ENCODE measurements at regions not wholly inside any gene's neighbourhood (a gene's known extent, or its start where the extent isn't known, plus 50 kb on each side); places are given as distances from the start of the nearest gene placed in this dataset.
"Not testable (repeated sequence)": the region's sequence is repeated elsewhere in the genome, so short reads cannot be mapped to it uniquely, and the experiment has no call there.

GRCh38 chr7:136103545-136104268 is 126.5 kb upstream of the MTPN start:
- H3K36me3 ChIP-seq = no peaks in the 10 kb centered on the region
- 46% methylated on average over 2 of the region's 2 CpGs for WGBS
- no peaks in the 10 kb centered on the region for H3K27me3 ChIP-seq (replicated peaks; ENCODE audit: insufficient read depth)
- intact Hi-C loops (cut with DNase I) = no loop called here
- no peak overlapping the region for H3K27ac ChIP-seq
- no peak overlapping the region for H3K4me3 ChIP-seq
- no peak for DNase-seq (ENCODE audit: low spot score)
- TF ChIP-seq POLR2A (IDR thresholded peaks at IDR 0.05) (no peak), POLR2AphosphoS5 (IDR thresholded peaks at IDR 0.05) (no peak), CTCF (IDR thresholded peaks at IDR 0.05) (no peak)
- H3K4me1 ChIP-seq (replicated peaks) = no peaks in the 10 kb centered on the region
- H3K9me3 ChIP-seq = no peaks in the 10 kb centered on the region

- no peaks in the 10 kb centered on the region for H3K4me1 ChIP-seq (replicated peaks)
Observed at GRCh38 chr7:136102881-136103280, 125.7 kb upstream of the MTPN start.

GRCh38 chr7:136092714-136093113 is 115.6 kb upstream of the MTPN start:
- DNase-seq (ENCODE audit: low spot score); H3K4me1 ChIP-seq (replicated peaks); H3K27me3 ChIP-seq (replicated peaks; ENCODE audit: insufficient read depth); H3K4me3 ChIP-seq; intact Hi-C loops (cut with DNase I); H3K9me3 ChIP-seq; H3K36me3 ChIP-seq; H3K27ac ChIP-seq: not testable (repeated sequence)
- 90% methylated on average over 5 of the region's 5 CpGs for WGBS

More at GRCh38 chr7:136102881-136103280, 125.7 kb upstream of the MTPN start:
- intact Hi-C loops (cut with DNase I) = no loop called here
- Histone ChIP-seq H3K4me3 (no peak overlapping the region), H3K9me3 (no peaks in the 10 kb centered on the region), H3K27me3 (replicated peaks; ENCODE audit: insufficient read depth) (no peaks in the 10 kb centered on the region), H3K27ac (no peak overlapping the region), H3K36me3 (no peaks in the 10 kb centered on the region)
- TF ChIP-seq POLR2AphosphoS5 (IDR thresholded peaks at IDR 0.05) = no peak
- TF ChIP-seq POLR2A (IDR thresholded peaks at IDR 0.05) = no peak
- no peak for TF ChIP-seq CTCF (IDR thresholded peaks at IDR 0.05)
- no peak for DNase-seq (ENCODE audit: low spot score)

- WGBS = 66% methylated on average over 1 of the region's 1 CpG
Observed at GRCh38 chr7:136087881-136088280, 110.7 kb upstream of the MTPN start.

GRCh38 chr7:136086712-136087111 is 109.6 kb upstream of the MTPN start:
- intact Hi-C loops (cut with DNase I) = no loop called here
- Histone ChIP-seq H3K4me3 (no peak overlapping the region), H3K4me1 (replicated peaks) (no peaks in the 10 kb centered on the region), H3K27ac (no peak overlapping the region), H3K9me3 (no peaks in the 10 kb centered on the region), H3K36me3 (no peaks in the 10 kb centered on the region), H3K27me3 (replicated peaks; ENCODE audit: insufficient read depth) (no peaks in the 10 kb centered on the region)
- peak; percentile 8 for DNase-seq (ENCODE audit: low spot score)
- 55% methylated on average over 3 of the region's 3 CpGs for WGBS
- TF ChIP-seq POLR2A (IDR thresholded peaks at IDR 0.05) (no peak), POLR2AphosphoS5 (IDR thresholded peaks at IDR 0.05) (peak; percentile 42)

More at GRCh38 chr7:136087881-136088280, 110.7 kb upstream of the MTPN start:
- TF ChIP-seq POLR2AphosphoS5 (IDR thresholded peaks at IDR 0.05) (no peak), POLR2A (IDR thresholded peaks at IDR 0.05) (no peak), CTCF (IDR thresholded peaks at IDR 0.05) (no peak)
- H3K9me3 ChIP-seq = no peaks in the 10 kb centered on the region
- DNase-seq (ENCODE audit: low spot score) = no peak
- no peak overlapping the region for H3K4me3 ChIP-seq
- intact Hi-C loops (cut with DNase I) = no loop called here
- no peaks in the 10 kb centered on the region for H3K36me3 ChIP-seq
- H3K27me3 ChIP-seq (replicated peaks; ENCODE audit: insufficient read depth) = no peaks in the 10 kb centered on the region
- no peaks in the 10 kb centered on the region for H3K4me1 ChIP-seq (replicated peaks)
- H3K27ac ChIP-seq = no peak overlapping the region

GRCh38 chr7:136079934-136080333 is 102.8 kb upstream of the MTPN start:
- Histone ChIP-seq H3K27ac (no peak overlapping the region), H3K4me3 (no peak overlapping the region), H3K36me3 (no peaks in the 10 kb centered on the region), H3K4me1 (replicated peaks) (no peaks in the 10 kb centered on the region), H3K9me3 (no peaks in the 10 kb centered on the region), H3K27me3 (replicated peaks; ENCODE audit: insufficient read depth) (no peaks in the 10 kb centered on the region)
- intact Hi-C loops (cut with DNase I) = no loop called here
- DNase-seq (ENCODE audit: low spot score) = no peak
- TF ChIP-seq POLR2A (IDR thresholded peaks at IDR 0.05) = no peak
- no peak for TF ChIP-seq POLR2AphosphoS5 (IDR thresholded peaks at IDR 0.05)
- no peak for TF ChIP-seq CTCF (IDR thresholded peaks at IDR 0.05)
- 62% methylated on average over 2 of the region's 2 CpGs for WGBS

All from prostate gland (tissue), 2 donors.